ENCODE measurements at regions not wholly inside any gene's neighbourhood (a gene's known extent, or its start where the extent isn't known, plus 50 kb on each side); places are given as distances from the start of the nearest gene placed in this dataset.
"Not testable (repeated sequence)": the region's sequence is repeated elsewhere in the genome, so short reads cannot be mapped to it uniquely, and the experiment has no call there.

GRCh38 chr12:4822572-4822971, 87.1 kb upstream of the KCNA1 start:
- no peak for DNase-seq (ENCODE audit: low read depth in 2 of 2)

GRCh38 chr12:4824380-4824779, 85.3 kb upstream of the KCNA1 start:
- no peak for DNase-seq (ENCODE audit: low read depth in 2 of 2)

GRCh38 chr12:4825011-4825858, 84.5 kb upstream of the KCNA1 start:
- no peak for DNase-seq (ENCODE audit: low read depth in 2 of 2)

GRCh38 chr12:4826909-4827308, 82.8 kb upstream of the KCNA1 start:
- no peak for DNase-seq (ENCODE audit: low read depth in 2 of 2)

- no peak for DNase-seq (ENCODE audit: low read depth in 2 of 2)
These were observed 81.5 kb upstream of the KCNA1 start for GRCh38 chr12:4828176-4828575.

- DNase-seq (ENCODE audit: low read depth in 2 of 2), result no peak
These were observed 80.4 kb upstream of the KCNA1 start for GRCh38 chr12:4829161-4829792.

GRCh38 chr12:4829793-4830162, 79.9 kb upstream of the KCNA1 start:
- DNase-seq (ENCODE audit: low read depth in 2 of 2), result no peak

GRCh38 chr12:4830556-4831210, 79.0 kb upstream of the KCNA1 start:
- DNase-seq (ENCODE audit: low read depth in 2 of 2), result no peak

- DNase-seq (ENCODE audit: low read depth in 2 of 2), result no peak
These were observed 76.7 kb upstream of the KCNA1 start for GRCh38 chr12:4833053-4833452.

- no peak for DNase-seq (ENCODE audit: low read depth in 2 of 2)
These were observed 76.2 kb upstream of the KCNA1 start for GRCh38 chr12:4833524-4833923.

GRCh38 chr12:4842401-4842800, 67.3 kb upstream of the KCNA1 start:
- not testable (repeated sequence) for DNase-seq (ENCODE audit: low read depth in 2 of 2)

- no peak for DNase-seq (ENCODE audit: low read depth in 2 of 2)
These were observed 65.8 kb upstream of the KCNA1 start for GRCh38 chr12:4843907-4844306.

- DNase-seq (ENCODE audit: low read depth in 2 of 2), result no peak
These were observed 62.0 kb upstream of the KCNA1 start for GRCh38 chr12:4847713-4848112.

- no peak for DNase-seq (ENCODE audit: low read depth in 2 of 2)
These were observed 60.6 kb upstream of the KCNA1 start for GRCh38 chr12:4849115-4849541.

GRCh38 chr12:4849795-4850345, 59.8 kb upstream of the KCNA1 start:
- no peak for DNase-seq (ENCODE audit: low read depth in 2 of 2)

GRCh38 chr12:4850857-4851380, 58.8 kb upstream of the KCNA1 start:
- no peak for DNase-seq (ENCODE audit: low read depth in 2 of 2)

GRCh38 chr12:4852308-4852707, 57.4 kb upstream of the KCNA1 start:
- no peak for DNase-seq (ENCODE audit: low read depth in 2 of 2)

GRCh38 chr12:4852911-4853310, 56.8 kb upstream of the KCNA1 start:
- DNase-seq (ENCODE audit: low read depth in 2 of 2), result no peak

GRCh38 chr12:4855121-4855924, 54.4 kb upstream of the KCNA1 start:
- DNase-seq (ENCODE audit: low read depth in 2 of 2), result peak in 1 of 2 donors; percentile 41

- DNase-seq (ENCODE audit: low read depth in 2 of 2), result no peak
These were observed 53.1 kb upstream of the KCNA1 start for GRCh38 chr12:4856596-4856995.
